ENCODE measurements at regions not wholly inside any gene's neighbourhood (a gene's known extent, or its start where the extent isn't known, plus 50 kb on each side); places are given as distances from the start of the nearest gene placed in this dataset.

- TF ChIP-seq, protein P1, sequence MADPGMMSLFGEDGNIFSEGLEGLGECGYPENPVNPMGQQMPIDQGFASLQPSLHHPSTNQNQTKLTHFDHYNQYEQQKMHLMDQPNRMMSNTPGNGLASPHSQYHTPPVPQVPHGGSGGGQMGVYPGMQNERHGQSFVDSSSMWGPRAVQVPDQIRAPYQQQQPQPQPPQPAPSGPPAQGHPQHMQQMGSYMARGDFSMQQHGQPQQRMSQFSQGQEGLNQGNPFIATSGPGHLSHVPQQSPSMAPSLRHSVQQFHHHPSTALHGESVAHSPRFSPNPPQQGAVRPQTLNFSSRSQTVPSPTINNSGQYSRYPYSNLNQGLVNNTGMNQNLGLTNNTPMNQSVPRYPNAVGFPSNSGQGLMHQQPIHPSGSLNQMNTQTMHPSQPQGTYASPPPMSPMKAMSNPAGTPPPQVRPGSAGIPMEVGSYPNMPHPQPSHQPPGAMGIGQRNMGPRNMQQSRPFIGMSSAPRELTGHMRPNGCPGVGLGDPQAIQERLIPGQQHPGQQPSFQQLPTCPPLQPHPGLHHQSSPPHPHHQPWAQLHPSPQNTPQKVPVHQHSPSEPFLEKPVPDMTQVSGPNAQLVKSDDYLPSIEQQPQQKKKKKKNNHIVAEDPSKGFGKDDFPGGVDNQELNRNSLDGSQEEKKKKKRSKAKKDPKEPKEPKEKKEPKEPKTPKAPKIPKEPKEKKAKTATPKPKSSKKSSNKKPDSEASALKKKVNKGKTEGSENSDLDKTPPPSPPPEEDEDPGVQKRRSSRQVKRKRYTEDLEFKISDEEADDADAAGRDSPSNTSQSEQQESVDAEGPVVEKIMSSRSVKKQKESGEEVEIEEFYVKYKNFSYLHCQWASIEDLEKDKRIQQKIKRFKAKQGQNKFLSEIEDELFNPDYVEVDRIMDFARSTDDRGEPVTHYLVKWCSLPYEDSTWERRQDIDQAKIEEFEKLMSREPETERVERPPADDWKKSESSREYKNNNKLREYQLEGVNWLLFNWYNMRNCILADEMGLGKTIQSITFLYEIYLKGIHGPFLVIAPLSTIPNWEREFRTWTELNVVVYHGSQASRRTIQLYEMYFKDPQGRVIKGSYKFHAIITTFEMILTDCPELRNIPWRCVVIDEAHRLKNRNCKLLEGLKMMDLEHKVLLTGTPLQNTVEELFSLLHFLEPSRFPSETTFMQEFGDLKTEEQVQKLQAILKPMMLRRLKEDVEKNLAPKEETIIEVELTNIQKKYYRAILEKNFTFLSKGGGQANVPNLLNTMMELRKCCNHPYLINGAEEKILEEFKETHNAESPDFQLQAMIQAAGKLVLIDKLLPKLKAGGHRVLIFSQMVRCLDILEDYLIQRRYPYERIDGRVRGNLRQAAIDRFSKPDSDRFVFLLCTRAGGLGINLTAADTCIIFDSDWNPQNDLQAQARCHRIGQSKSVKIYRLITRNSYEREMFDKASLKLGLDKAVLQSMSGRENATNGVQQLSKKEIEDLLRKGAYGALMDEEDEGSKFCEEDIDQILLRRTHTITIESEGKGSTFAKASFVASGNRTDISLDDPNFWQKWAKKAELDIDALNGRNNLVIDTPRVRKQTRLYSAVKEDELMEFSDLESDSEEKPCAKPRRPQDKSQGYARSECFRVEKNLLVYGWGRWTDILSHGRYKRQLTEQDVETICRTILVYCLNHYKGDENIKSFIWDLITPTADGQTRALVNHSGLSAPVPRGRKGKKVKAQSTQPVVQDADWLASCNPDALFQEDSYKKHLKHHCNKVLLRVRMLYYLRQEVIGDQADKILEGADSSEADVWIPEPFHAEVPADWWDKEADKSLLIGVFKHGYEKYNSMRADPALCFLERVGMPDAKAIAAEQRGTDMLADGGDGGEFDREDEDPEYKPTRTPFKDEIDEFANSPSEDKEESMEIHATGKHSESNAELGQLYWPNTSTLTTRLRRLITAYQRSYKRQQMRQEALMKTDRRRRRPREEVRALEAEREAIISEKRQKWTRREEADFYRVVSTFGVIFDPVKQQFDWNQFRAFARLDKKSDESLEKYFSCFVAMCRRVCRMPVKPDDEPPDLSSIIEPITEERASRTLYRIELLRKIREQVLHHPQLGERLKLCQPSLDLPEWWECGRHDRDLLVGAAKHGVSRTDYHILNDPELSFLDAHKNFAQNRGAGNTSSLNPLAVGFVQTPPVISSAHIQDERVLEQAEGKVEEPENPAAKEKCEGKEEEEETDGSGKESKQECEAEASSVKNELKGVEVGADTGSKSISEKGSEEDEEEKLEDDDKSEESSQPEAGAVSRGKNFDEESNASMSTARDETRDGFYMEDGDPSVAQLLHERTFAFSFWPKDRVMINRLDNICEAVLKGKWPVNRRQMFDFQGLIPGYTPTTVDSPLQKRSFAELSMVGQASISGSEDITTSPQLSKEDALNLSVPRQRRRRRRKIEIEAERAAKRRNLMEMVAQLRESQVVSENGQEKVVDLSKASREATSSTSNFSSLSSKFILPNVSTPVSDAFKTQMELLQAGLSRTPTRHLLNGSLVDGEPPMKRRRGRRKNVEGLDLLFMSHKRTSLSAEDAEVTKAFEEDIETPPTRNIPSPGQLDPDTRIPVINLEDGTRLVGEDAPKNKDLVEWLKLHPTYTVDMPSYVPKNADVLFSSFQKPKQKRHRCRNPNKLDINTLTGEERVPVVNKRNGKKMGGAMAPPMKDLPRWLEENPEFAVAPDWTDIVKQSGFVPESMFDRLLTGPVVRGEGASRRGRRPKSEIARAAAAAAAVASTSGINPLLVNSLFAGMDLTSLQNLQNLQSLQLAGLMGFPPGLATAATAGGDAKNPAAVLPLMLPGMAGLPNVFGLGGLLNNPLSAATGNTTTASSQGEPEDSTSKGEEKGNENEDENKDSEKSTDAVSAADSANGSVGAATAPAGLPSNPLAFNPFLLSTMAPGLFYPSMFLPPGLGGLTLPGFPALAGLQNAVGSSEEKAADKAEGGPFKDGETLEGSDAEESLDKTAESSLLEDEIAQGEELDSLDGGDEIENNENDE (IDR thresholded peaks at IDR 0.05; ENCODE audit: insufficient replicate concordance, low read length) = no peak
- TF ChIP-seq, protein P2, sequence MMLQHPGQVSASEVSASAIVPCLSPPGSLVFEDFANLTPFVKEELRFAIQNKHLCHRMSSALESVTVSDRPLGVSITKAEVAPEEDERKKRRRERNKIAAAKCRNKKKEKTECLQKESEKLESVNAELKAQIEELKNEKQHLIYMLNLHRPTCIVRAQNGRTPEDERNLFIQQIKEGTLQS (IDR thresholded peaks at IDR 0.05; ENCODE audit: insufficient read depth, low read depth, low read length) = no peak
- no peak for TF ChIP-seq EZH2 (IDR thresholded peaks at IDR 0.05; ENCODE audit: low read depth, low read length, severe bottlenecking)
- no peak for TF ChIP-seq SRF (IDR thresholded peaks at IDR 0.05; ENCODE audit: low read depth, low read length)
- no peak for TF ChIP-seq SIX5 (IDR thresholded peaks at IDR 0.05; ENCODE audit: low read depth, low read length)
- TF ChIP-seq BRCA1 (IDR thresholded peaks at IDR 0.05; ENCODE audit: low read depth, low read length) = no peak
Observed at GRCh38 chr12:18942669-18943068, 186.9 kb upstream of the PLEKHA5 start (continued).

Data from H1 (cell line).